IgD-negative memory B cell (primary cell): ENCODE measurements at regions not wholly inside any gene's neighbourhood (a gene's known extent, or its start where the extent isn't known, plus 50 kb on each side); places are given as distances from the start of the nearest gene placed in this dataset.

ENCODE experiments used
- H3K27ac Mint-ChIP-seq, 3 donors: one replicate each; pipeline ENCODE4 v1.8.0; 2020 to 2022; ENCODE audit warnings: mild to moderate bottlenecking in 3 of 3, mixed read lengths in 3 of 3, moderate library complexity in 1 of 3
- H3K27me3 Mint-ChIP-seq: one replicate; pipeline ENCODE4 v1.8.0; 2021; ENCODE audit warnings: mixed read lengths
- H3K36me3 Mint-ChIP-seq: one replicate; pipeline ENCODE4 v1.8.0; 2020; ENCODE audit warnings: mild to moderate bottlenecking, mixed read lengths
- H3K4me1 Mint-ChIP-seq, 3 donors: one replicate each; pipeline ENCODE4 v1.8.0; 2020 to 2022; ENCODE audit warnings: mixed read lengths in 3 of 3, mild to moderate bottlenecking in 1 of 3
- H3K4me3 Mint-ChIP-seq, 4 donors: one replicate each; pipeline ENCODE4 v1.8.0; 2020 to 2022; ENCODE audit warnings: mild to moderate bottlenecking in 4 of 4, mixed read lengths in 4 of 4, moderate library complexity in 3 of 4
- H3K9me3 Mint-ChIP-seq, 3 donors: one replicate each; pipeline ENCODE4 v1.8.0; 2020 to 2021; ENCODE audit warnings: mixed read lengths in 3 of 3, mild to moderate bottlenecking in 1 of 3

DNA sequence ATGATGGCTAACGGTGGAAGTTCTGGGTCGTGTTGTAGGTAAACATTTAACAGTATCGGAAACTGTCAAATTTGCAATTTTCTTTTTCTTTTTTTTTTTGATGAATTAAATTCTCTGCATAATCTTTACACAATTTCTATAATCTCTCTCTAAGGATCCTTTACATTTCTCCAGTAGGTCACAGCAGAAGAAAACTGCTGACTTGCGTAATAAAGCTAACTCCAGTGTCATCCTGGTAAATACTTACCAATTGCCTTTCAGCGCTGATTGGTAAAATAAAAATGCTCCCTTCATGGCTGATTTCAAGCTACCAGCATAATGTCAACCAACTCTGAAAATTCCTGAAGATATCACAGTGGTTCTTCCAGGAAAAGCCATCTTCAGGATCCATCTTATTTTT is 510.5 kb upstream of the ATXN8OS start:
- Mint-ChIP-seq H3K27me3 (no peaks in the 10 kb centered on the region), H3K4me1 (no peaks in the 10 kb centered on the region), H3K4me3 (no peak overlapping the region), H3K27ac (no peak overlapping the region), H3K9me3 (peaks cover 0 to 7% (median 2%) of the 10 kb centered on the region in 3 donors), H3K36me3 (no peaks in the 10 kb centered on the region)

DNA sequence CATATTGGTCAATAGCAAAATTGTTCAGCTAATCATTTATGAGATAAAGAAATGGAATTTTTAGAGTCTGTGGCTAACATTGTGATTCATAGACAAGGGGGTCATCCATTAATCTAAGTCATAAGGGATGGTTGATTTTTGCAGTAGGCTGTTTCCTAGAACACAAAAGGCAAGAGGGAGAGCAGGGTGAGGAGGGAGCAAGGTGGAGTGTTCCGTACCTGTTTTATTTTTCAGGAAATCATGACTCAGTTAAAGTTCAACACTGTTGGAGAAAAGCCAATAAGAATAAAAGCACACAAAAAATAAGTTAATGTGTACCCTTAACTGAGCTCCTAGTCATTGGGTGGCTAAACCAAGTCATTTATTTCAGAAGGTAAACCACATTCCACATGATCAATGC is 512.4 kb upstream of the ATXN8OS start:
- H3K27ac Mint-ChIP-seq, result no peak overlapping the region
- H3K36me3 Mint-ChIP-seq, result no peaks in the 10 kb centered on the region
- peaks cover 0 to 7% (median 2%) of the 10 kb centered on the region in 3 donors for H3K9me3 Mint-ChIP-seq
- H3K27me3 Mint-ChIP-seq, result no peaks in the 10 kb centered on the region
- H3K4me1 Mint-ChIP-seq, result no peaks in the 10 kb centered on the region
- H3K4me3 Mint-ChIP-seq, result no peak overlapping the region

DNA sequence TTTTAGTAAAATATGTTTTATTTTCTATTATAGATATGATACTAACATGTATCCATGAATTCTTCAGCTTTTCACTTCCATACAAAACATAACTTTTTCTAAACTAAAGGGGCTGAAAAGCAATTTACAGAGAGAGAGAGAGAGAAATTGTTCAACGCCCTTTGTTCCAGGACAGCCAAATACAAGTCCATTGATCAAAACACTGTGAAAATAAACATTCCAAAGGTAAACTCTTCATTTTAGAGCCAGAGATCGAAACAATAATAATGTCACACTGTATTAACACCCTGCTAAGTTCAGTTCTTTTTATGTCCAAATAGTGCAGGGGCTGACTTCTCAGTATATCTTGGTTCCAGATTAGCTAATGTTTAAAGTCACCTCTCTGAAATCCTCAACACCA is 516.2 kb upstream of the ATXN8OS start:
- Mint-ChIP-seq H3K4me3 (no peak overlapping the region), H3K27ac (no peak overlapping the region), H3K36me3 (no peaks in the 10 kb centered on the region), H3K4me1 (no peaks in the 10 kb centered on the region), H3K9me3 (peaks cover 0 to 3% (median 3%) of the 10 kb centered on the region in 3 donors), H3K27me3 (no peaks in the 10 kb centered on the region)

DNA sequence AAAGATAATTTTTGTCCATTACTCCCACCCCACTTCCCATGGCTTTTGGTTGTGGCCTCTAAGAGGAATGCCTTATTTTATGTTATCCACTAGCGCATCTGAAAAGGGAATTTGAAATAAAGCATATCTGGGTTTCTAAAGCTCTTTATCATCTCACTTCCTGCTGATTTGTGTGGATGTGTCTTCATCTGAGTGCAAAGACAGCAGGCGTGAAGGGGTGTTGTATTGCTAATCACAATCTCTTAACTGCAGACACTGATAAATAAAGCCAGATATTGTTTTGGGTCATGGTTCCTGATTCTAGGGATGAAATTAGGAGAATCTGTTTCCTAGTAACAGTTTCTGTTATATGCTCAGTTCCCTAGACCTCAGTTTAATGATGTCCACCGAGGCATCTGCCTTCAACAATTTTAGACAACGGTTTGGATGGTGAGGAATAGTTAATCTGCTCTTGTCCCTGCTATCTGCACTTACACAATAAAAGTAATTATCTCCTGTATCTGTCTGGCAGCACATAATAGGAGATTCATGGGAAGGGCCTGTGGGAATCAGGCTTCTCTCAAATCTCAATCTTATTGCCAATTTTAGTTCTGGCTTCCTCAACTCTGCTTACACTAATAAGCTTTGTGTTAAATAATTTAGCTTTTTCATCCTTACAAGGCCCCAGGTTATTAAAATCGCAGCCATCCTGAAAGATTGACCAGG is 517.9 kb upstream of the ATXN8OS start:
- Mint-ChIP-seq H3K4me3 (no peak overlapping the region), H3K36me3 (no peaks in the 10 kb centered on the region), H3K27ac (no peak overlapping the region), H3K27me3 (no peaks in the 10 kb centered on the region), H3K4me1 (no peaks in the 10 kb centered on the region), H3K9me3 (peaks cover 0 to 3% (median 0%) of the 10 kb centered on the region in 3 donors)

DNA sequence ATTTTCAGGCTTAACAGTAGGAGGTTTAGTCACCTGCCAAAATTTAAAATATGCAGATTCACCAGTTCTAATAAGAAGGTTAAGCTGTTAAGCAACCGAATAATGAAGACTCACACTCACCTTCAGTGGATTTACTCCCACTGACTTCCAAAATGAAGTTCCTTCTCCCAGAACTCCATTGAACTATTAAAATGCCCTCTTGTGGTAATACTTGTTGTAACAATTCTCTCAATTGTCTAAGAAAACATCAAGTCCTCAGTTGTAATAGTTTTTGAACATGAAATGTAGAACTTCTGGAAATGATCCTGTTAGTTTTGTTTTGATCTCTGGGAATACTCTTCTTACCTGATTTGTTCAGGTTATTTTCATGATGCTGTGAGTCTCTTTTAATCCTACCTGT is 522.0 kb upstream of the ATXN8OS start:
- H3K4me3 Mint-ChIP-seq, result no peak overlapping the region

DNA sequence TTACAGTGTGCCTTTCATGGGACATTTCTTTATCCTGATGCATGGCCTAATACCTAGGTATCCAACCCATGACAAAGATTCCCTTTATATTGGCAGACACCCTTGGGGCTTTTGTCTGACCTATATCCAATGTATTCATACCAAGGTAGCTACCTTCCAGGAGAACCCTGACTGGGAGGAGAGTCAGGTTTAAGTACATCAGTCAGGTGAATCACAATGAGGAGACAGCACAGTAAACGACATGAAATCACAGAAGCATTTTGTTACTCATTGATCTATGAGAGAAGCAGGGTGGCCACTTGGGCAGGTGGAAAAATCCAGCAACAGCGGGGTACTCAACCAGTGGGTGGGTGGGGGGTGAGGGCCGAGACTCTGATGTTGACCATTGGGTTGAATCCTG is 527.4 kb upstream of the ATXN8OS start:
- Mint-ChIP-seq H3K36me3 (no peaks in the 10 kb centered on the region), H3K9me3 (peaks cover 2 to 9% (median 4%) of the 10 kb centered on the region in 3 donors), H3K4me1 (no peaks in the 10 kb centered on the region), H3K27me3 (no peaks in the 10 kb centered on the region), H3K4me3 (no peak overlapping the region), H3K27ac (no peak overlapping the region)

More for the DNA sequence above, 522.0 kb upstream of the ATXN8OS start:
- no peak overlapping the region for H3K27ac Mint-ChIP-seq
- H3K4me1 Mint-ChIP-seq, result no peaks in the 10 kb centered on the region
- no peaks in the 10 kb centered on the region for H3K27me3 Mint-ChIP-seq
- H3K36me3 Mint-ChIP-seq, result no peaks in the 10 kb centered on the region
- H3K9me3 Mint-ChIP-seq, result peaks cover 0 to 3% (median 0%) of the 10 kb centered on the region in 3 donors

DNA sequence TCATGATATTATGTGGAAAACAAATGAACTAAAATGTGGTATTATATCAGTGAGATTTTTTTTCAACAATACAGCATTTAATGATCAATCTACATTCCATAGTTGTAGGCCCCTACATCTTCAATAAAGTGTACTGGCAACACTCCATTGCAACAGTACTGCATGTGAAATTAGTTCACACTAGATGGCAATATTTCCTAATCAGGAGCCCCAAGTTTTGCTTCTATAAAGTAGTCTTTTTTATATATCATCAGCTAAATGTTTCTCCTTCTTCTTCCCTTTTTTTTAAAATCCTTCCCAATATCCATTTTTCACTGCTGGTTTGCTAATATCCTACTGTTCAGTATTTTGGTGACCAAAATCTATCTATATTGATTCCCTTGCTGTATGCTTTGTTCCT is 528.3 kb upstream of the ATXN8OS start:
- no peaks in the 10 kb centered on the region for H3K4me1 Mint-ChIP-seq
- H3K27ac Mint-ChIP-seq, result no peak overlapping the region
- no peak overlapping the region for H3K4me3 Mint-ChIP-seq
- H3K36me3 Mint-ChIP-seq, result no peaks in the 10 kb centered on the region
- H3K27me3 Mint-ChIP-seq, result no peaks in the 10 kb centered on the region
- peaks cover 2 to 9% (median 4%) of the 10 kb centered on the region in 3 donors for H3K9me3 Mint-ChIP-seq

DNA sequence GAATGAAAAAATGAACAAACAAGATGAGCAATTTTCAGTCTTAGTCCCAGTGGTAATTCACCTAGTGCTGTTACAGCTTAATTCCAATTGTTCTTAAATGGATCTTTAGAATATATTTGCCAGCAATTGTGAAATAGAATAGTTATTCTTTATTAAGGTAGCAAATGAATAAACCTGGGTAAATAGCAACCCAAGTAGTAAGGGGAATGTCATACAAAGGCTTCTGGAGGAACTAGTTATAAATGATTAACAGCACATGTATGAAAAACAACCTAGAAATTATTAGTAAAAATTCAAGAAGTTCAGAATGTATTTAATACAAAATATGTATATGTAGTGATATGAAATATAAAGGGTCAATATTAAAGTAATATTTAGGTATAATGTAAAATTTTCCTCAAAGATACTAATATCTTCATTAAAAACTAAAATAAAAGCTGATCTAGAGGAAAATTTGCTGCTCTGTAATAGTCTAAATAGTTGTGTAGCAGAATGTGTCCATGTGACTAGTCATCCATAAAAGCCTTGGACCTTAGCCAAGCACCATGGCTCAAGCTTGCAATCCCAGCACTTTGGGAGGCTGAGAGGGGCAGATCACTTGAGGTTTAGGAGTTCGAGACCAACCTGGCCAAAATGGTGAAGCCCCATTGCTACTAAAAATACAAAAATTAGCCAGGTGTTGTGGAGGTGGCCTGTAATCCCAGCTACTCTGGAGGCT is 535.9 kb upstream of the ATXN8OS start:
- no peaks in the 10 kb centered on the region for H3K27me3 Mint-ChIP-seq

DNA sequence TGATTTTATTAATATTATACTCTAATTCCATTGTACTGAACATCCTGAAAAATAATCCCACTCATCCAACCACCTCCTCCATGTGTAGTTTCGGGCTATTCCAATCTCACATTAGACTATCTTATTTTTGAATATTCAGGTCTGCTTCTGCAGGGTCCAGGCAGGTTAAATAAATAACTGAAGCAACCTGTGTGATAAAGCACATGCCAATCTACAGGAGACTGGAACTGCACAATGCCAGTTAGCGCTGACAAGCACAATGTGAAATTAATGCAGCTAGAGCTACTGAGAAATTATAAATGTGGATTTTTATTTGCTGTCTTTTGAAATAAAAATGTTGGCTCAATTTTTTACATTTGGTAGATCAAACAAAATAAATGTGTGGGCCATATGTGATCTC is 540.1 kb upstream of the ATXN8OS start:
- no peak overlapping the region for H3K27ac Mint-ChIP-seq
- H3K27me3 Mint-ChIP-seq, result no peaks in the 10 kb centered on the region
- peaks cover 0 to 2% (median under 1%) of the 10 kb centered on the region in 3 donors for H3K9me3 Mint-ChIP-seq
- no peaks in the 10 kb centered on the region for H3K36me3 Mint-ChIP-seq
- no peaks in the 10 kb centered on the region for H3K4me1 Mint-ChIP-seq
- no peak overlapping the region for H3K4me3 Mint-ChIP-seq

More for the DNA sequence above, 535.9 kb upstream of the ATXN8OS start:
- peaks cover 4 to 5% (median 4%) of the 10 kb centered on the region in 3 donors for H3K9me3 Mint-ChIP-seq
- H3K27ac Mint-ChIP-seq, result no peak overlapping the region
- no peak overlapping the region for H3K4me3 Mint-ChIP-seq
- no peaks in the 10 kb centered on the region for H3K4me1 Mint-ChIP-seq
- H3K36me3 Mint-ChIP-seq, result no peaks in the 10 kb centered on the region

DNA sequence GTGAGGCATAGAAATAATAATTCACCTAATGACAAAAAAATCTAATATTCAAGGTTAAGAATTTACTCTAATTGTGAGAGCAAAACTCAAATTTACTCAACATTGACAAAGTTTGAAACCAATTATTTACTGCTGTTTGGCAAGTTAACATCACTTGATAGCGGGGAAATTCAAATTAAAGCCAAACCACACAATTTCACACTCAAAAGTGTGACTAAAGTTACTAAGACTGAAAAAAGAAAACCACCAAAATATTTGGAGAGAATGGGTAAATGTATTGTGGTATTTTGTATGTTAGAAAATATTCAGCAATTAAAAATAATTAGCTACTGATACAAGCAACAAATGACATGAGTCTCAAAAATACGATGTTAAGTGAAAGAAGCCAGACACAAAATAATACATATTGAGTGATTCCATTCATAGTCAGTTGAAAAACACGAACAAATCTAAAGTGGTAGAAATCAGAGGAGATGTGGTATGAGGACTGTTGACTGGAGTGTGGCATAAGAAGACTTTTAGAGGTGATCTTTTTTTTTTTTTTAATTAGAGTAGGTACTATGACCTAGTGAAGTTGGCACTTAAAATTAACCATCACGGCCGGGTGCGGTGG is 541.4 kb upstream of the ATXN8OS start:
- peaks cover 2 to 4% (median 3%) of the 10 kb centered on the region in 3 donors for H3K9me3 Mint-ChIP-seq
- H3K4me3 Mint-ChIP-seq, result no peak overlapping the region
- no peak overlapping the region for H3K27ac Mint-ChIP-seq
- H3K4me1 Mint-ChIP-seq, result no peaks in the 10 kb centered on the region
- no peaks in the 10 kb centered on the region for H3K27me3 Mint-ChIP-seq
- no peaks in the 10 kb centered on the region for H3K36me3 Mint-ChIP-seq

DNA sequence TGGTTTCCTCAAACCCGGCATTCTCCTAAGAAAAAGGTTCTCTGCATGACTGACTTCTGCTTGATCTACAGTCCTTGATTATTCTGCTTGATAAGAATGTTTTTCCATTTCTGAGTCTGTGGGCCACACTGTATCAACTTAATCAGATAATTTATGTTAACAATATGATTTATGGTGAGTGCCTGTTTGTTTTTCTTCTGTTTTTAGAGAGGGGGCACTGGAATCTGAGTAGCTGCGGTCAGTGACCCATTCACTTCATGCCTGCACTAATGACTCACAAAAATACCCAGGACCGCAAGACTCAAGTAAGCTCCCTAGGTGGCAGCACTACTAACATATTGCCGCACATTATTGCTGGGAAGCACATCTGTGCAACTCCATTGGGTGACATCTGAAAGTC is 542.3 kb upstream of the ATXN8OS start:
- Mint-ChIP-seq H3K9me3 (peaks cover 2 to 5% (median 3%) of the 10 kb centered on the region in 3 donors), H3K36me3 (no peaks in the 10 kb centered on the region), H3K27me3 (no peaks in the 10 kb centered on the region), H3K4me3 (no peak overlapping the region), H3K4me1 (no peaks in the 10 kb centered on the region), H3K27ac (no peak overlapping the region)

DNA sequence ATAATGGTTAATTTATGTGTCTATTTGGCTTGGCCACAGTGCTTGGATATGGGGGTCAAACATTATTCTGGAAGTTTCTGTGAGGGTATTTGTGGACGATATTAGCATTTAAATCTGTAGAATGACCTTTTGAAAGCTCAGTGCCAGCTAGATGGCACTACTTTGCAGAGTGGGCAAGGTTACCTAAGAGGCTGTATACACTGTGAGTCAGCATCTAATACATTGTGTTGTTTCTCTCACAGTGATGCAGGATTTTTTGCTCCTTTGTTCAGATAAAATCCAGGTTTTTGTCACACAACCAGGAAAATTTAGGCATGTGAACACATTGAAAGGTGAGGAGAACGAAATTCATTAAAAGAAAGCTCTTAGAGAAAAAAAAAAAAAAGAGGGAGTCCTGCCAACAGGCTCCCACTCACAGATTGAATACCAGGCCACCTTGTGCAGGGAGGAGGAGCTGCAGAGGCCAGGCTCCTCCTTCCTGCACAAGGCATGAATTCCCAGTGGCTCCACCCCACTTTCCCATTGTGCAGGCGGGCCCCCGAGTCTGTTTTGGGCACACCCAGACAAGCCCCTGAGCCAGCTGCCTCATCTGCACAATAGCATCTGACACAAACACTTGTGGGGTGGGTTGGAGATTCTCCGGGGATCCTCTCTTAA is 551.0 kb upstream of the ATXN8OS start:
- Mint-ChIP-seq H3K36me3 (no peaks in the 10 kb centered on the region), H3K27ac (no peak overlapping the region), H3K27me3 (no peaks in the 10 kb centered on the region), H3K4me3 (no peak overlapping the region), H3K9me3 (peaks cover 2 to 5% (median 2%) of the 10 kb centered on the region in 3 donors), H3K4me1 (no peaks in the 10 kb centered on the region)

DNA sequence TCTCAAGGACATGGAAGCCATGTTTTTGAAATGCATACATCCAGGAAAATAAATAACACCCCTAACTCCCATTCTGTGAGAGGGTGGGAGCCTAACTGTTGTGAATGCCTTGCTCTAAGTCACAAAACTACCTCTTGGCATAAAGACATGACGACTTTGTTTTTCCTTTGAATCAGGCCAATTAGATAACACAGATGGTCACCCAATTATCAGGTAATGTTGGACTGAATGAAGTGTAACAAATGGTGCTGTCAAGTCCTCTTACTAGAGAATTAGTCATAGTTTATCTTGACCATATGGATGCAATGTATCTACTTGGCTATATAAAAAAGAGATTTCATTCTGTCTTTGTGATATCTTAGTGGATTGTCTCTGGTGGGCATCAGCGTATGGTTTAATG is 553.6 kb upstream of the ATXN8OS start:
- Mint-ChIP-seq H3K4me3 (no peak overlapping the region), H3K9me3 (peaks cover 0 to 5% (median 2%) of the 10 kb centered on the region in 3 donors), H3K27ac (no peak overlapping the region), H3K4me1 (no peaks in the 10 kb centered on the region), H3K27me3 (no peaks in the 10 kb centered on the region), H3K36me3 (no peaks in the 10 kb centered on the region)

DNA sequence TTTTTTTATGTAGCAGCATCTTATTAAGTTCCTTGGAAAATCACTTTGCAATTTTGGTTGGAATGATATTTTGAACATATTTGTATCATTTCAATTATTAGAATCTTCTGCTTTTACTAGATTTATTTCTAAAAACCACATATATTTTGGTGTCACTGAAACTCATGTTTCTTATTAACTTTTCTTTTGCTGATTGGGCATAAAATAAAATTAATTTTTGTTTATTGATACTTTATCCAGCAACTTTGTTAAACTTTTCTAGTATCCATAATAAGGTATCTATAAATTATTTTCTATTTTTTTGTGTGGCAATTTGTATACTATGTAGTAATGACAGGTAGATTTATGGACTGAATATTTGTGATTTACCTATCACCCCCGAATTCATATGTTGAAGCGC is 556.4 kb upstream of the ATXN8OS start:
- Mint-ChIP-seq H3K9me3 (peaks cover 0 to 3% (median 0%) of the 10 kb centered on the region in 3 donors), H3K4me3 (no peak overlapping the region), H3K27me3 (no peaks in the 10 kb centered on the region), H3K36me3 (no peaks in the 10 kb centered on the region), H3K4me1 (no peaks in the 10 kb centered on the region), H3K27ac (no peak overlapping the region)

DNA sequence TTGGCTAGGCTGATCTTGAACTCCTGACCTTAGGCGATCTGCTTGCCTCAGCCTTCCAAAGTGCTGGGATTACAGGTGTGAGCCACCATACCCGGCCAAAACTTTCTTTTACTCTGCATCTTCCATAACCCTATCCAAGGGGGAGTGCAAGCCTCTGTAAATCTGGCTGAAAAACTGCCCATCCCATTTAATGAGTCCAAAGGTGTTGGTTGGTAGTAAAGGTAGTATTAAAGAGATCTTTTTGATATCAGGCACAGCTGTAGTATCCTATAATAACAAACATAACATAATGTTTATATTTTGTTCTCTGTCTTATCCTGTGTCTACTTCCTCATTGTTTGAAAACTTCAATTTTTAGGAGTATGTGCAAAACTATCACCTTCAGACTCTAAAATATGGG is 559.8 kb upstream of the ATXN8OS start:
- H3K4me3 Mint-ChIP-seq, result no peak overlapping the region
- no peaks in the 10 kb centered on the region for H3K4me1 Mint-ChIP-seq
- H3K27ac Mint-ChIP-seq, result no peak overlapping the region
- H3K9me3 Mint-ChIP-seq, result peaks cover 0 to 3% (median 0%) of the 10 kb centered on the region in 3 donors
- no peaks in the 10 kb centered on the region for H3K27me3 Mint-ChIP-seq
- no peaks in the 10 kb centered on the region for H3K36me3 Mint-ChIP-seq
